ENCODE measurements at regions not wholly inside any gene's neighbourhood (a gene's known extent, or its start where the extent isn't known, plus 50 kb on each side); places are given as distances from the start of the nearest gene placed in this dataset.

DNA sequence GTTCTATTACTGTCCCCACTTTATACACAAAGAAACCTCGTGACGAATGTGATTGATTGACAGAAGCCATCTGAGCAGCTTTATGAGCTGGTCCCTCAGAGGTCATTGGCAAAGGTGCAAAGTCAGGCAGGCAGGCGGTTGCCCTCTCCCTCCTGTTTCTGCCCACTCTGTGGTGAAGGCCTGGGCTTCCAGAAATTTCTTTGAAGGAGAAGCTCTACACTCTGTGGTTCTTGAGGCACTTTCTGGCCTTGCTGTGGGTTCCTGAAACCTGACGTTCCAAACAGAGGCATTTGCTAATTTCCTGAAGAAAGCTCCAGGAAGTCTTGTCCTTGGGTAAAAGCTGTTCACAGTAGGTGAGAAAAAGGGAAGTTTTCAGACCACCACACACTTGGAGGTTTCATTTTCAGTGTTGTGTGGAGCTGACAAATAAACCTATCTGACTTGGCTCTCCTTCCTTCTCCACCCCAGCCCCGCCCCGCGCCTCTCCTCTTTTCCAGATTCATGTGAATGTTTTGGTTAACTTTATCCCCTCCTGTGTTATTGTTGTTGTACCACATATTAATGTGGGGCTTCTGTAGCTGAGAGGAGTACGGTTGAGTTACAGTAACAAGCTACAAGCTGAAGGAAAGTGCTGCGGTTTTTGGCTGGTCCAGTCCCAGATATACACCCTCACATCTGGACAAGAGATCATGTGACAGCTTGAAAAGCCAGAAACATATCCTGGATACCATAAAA, 274.1 kb downstream of the CLIC5 start:
- peak overlapping the region; percentile 8 to 35 (median 28) for H3K27ac ChIP-seq
- no peaks in the 10 kb centered on the region for H3K36me3 ChIP-seq
- no peaks in the 10 kb centered on the region for H3K27me3 ChIP-seq
- no peak overlapping the region for H3K4me3 ChIP-seq
- no peak for DNase-seq
- intact Hi-C loops (cut with DNase I) = no loop called here
- no peaks in the 10 kb centered on the region for H3K9me3 ChIP-seq
- 30 to 51% methylated on average over 9 of the region's 9 CpGs for WGBS, 2 donors
- peaks cover 0 to 10% (median 7%) of the 10 kb centered on the region in 4 donors for H3K4me1 ChIP-seq
- TF ChIP-seq POLR2A (IDR thresholded peaks at IDR 0.05) = no peak
- no peak for TF ChIP-seq POLR2AphosphoS5 (IDR thresholded peaks at IDR 0.05)
- no peak for TF ChIP-seq EP300 (IDR thresholded peaks at IDR 0.05)
- TF ChIP-seq, protein P1, sequence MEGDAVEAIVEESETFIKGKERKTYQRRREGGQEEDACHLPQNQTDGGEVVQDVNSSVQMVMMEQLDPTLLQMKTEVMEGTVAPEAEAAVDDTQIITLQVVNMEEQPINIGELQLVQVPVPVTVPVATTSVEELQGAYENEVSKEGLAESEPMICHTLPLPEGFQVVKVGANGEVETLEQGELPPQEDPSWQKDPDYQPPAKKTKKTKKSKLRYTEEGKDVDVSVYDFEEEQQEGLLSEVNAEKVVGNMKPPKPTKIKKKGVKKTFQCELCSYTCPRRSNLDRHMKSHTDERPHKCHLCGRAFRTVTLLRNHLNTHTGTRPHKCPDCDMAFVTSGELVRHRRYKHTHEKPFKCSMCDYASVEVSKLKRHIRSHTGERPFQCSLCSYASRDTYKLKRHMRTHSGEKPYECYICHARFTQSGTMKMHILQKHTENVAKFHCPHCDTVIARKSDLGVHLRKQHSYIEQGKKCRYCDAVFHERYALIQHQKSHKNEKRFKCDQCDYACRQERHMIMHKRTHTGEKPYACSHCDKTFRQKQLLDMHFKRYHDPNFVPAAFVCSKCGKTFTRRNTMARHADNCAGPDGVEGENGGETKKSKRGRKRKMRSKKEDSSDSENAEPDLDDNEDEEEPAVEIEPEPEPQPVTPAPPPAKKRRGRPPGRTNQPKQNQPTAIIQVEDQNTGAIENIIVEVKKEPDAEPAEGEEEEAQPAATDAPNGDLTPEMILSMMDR (IDR thresholded peaks at IDR 0.05) = no peak

DNA sequence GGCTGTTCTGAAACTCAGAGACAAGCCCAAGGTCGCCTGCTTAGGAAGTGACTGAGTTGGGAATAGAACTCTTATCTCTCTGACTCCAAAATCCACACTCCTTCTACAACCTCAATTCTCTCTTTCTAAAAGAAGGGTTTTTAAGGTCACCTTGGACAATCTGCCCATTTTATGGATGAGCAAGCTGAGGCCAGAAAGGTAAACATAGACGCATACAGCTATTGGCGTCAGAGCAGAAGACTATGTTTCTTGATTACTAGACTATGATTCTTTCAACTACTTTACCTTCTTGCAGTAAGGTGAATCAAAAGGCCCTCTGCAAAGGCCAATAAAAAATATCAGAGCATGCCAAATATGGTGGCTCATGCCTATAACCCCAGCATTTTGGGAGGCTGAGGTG, 276.6 kb downstream of the CLIC5 start:
- no peaks in the 10 kb centered on the region for H3K9me3 ChIP-seq
- intact Hi-C loops (cut with DNase I) = no loop called here
- no peaks in the 10 kb centered on the region for H3K36me3 ChIP-seq
- 96 to 97% methylated on average over 3 of the region's 3 CpGs for WGBS, 2 donors
- H3K4me1 ChIP-seq = peaks cover 0 to 10% (median 7%) of the 10 kb centered on the region in 4 donors
- no peak for DNase-seq
- H3K4me3 ChIP-seq = no peak overlapping the region
- no peak for TF ChIP-seq POLR2AphosphoS5 (IDR thresholded peaks at IDR 0.05)
- no peak for TF ChIP-seq POLR2A (IDR thresholded peaks at IDR 0.05)
- no peak for TF ChIP-seq EP300 (IDR thresholded peaks at IDR 0.05)
- TF ChIP-seq, protein P1 (IDR thresholded peaks at IDR 0.05) = no peak
- H3K27ac ChIP-seq = no peak overlapping the region
- H3K27me3 ChIP-seq = no peaks in the 10 kb centered on the region

DNA sequence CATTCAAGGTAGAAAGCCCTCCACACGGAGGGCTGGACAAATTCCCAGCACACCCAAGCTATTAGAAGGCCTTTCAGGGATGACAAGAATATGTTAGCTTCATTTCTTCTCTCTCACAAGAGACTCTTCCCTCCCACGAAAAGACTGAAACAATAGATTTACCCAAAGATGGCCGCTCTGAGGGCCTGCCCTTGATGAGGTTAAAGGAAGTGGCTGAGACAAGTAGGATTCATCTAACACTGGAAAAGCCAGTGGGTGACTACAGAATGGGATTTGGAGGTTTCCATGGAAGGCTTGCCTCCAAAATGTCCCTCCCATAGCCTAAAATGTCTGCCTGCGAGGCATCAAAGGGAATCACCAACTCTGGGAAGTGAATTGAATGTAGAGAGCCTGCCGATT, 277.6 kb downstream of the CLIC5 start:
- H3K27me3 ChIP-seq = no peaks in the 10 kb centered on the region
- H3K36me3 ChIP-seq = no peaks in the 10 kb centered on the region
- no peak for DNase-seq
- H3K9me3 ChIP-seq = no peaks in the 10 kb centered on the region
- H3K4me1 ChIP-seq = peaks cover 0 to 10% (median 7%) of the 10 kb centered on the region in 4 donors
- WGBS, 2 donors = 87 to 88% methylated on average over 5 of the region's 5 CpGs
- H3K27ac ChIP-seq = no peak overlapping the region
- intact Hi-C loops (cut with DNase I) = no loop called here
- no peak overlapping the region for H3K4me3 ChIP-seq
- no peak for TF ChIP-seq POLR2A (IDR thresholded peaks at IDR 0.05)
- TF ChIP-seq EP300 (IDR thresholded peaks at IDR 0.05) = no peak
- no peak for TF ChIP-seq POLR2AphosphoS5 (IDR thresholded peaks at IDR 0.05)
- TF ChIP-seq, protein P1 (IDR thresholded peaks at IDR 0.05) = no peak

DNA sequence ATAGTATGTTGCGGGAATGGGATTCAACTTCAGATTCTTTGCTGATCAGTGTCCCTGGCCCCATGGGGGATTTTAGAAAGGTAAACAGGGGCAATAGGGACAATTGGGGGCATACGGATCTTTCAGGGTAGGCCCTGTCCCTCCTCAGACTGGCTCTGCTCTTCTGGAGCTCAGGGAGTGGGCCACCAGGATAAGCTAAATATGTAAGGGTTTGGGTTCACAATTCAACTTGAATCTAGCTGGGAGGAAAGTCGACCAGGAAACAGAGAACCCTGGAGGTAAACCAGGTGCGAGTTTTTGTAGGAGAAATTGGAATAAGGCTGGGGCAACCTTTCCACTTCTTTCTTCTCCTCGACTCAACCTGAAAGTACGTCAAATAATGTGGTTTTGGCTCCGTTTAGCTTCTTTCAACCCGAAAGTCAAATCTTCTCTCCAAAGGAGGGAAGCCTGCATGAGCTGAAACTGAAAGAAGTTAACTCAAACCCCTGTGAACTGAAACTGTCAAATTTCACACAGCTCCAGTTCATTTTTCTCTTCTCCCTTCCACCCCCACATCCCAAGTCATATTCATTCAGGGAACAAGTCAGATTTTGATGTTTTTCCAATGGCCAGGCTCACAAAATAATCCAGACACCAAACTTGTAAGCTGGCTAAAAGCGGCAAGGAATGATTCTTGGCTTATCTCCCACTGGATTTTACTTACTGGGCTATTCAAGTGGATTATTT, 278.2 kb downstream of the CLIC5 start:
- 68 to 72% methylated on average over 9 of the region's 9 CpGs for WGBS, 2 donors
- intact Hi-C loops (cut with DNase I) = no loop called here
- H3K27ac ChIP-seq = no peak overlapping the region
- no peaks in the 10 kb centered on the region for H3K9me3 ChIP-seq
- DNase-seq = no peak
- TF ChIP-seq, protein P1 (IDR thresholded peaks at IDR 0.05) = no peak
- TF ChIP-seq EP300 (IDR thresholded peaks at IDR 0.05) (no peak), POLR2A (IDR thresholded peaks at IDR 0.05) (no peak), POLR2AphosphoS5 (IDR thresholded peaks at IDR 0.05) (no peak)
- no peaks in the 10 kb centered on the region for H3K27me3 ChIP-seq
- no peak overlapping the region for H3K4me3 ChIP-seq
- H3K36me3 ChIP-seq = no peaks in the 10 kb centered on the region
- peaks cover 0 to 8% (median 5%) of the 10 kb centered on the region in 4 donors for H3K4me1 ChIP-seq

Data from sigmoid colon (tissue), 6 donors.